Uterus (tissue), 2 donors: ENCODE measurements at regions not wholly inside any gene's neighbourhood (a gene's known extent, or its start where the extent isn't known, plus 50 kb on each side); places are given as distances from the start of the nearest gene placed in this dataset.
"Not testable (repeated sequence)": the region's sequence is repeated elsewhere in the genome, so short reads cannot be mapped to it uniquely, and the experiment has no call there.

Source experiments
- CTCF ChIP-seq, 4 experiments: fragments of 200-600 bp in 2 of 4; fragments of 450-650 bp in 2 of 4; sonication (generic) in 2 of 4; IDR thresholded peaks; one replicate each; pipeline ENCODE4 v1.5.1; 2016 to 2019; ENCODE audit warnings: antibody characterized with exemption in 4 of 4, mild to moderate bottlenecking in 2 of 4, moderate library complexity in 1 of 4
- POLR2A ChIP-seq, 2 donors: fragments of 450-650 bp; IDR thresholded peaks; one replicate each; pipeline ENCODE4 v1.6.1; 2016; ENCODE audit warnings: antibody characterized with exemption in 2 of 2, mild to moderate bottlenecking in 1 of 2, moderate library complexity in 1 of 2

GRCh38 chr3:144907581-144907980 is 936.0 kb downstream of the DIPK2A start:
- not testable (repeated sequence) for TF ChIP-seq POLR2A, CTCF (IDR thresholded peaks at IDR 0.05)
